HepG2 (cell line): ENCODE measurements at regions not wholly inside any gene's neighbourhood (a gene's known extent, or its start where the extent isn't known, plus 50 kb on each side); places are given as distances from the start of the nearest gene placed in this dataset.

Experiments used
- FIP1L1 ChIP-seq: fragments of 200-400 bp; formaldehyde crosslinking; IDR thresholded peaks from 2 replicates; pipeline ENCODE4 v1.6.1; 2018; ENCODE audit warnings: low read depth, mild to moderate bottlenecking, low read length, moderate library complexity, borderline replicate concordance; ENCODE audit not compliant: insufficient read depth
- FOXA3 ChIP-seq: IDR thresholded peaks from 2 replicates; pipeline ENCODE4 v1.6.1; 2016; ENCODE audit warnings: missing genetic modification reagents, missing compliant biosample characterization
- GABPB1 ChIP-seq: IDR thresholded peaks from 2 replicates; pipeline ENCODE4 v1.6.1; 2016; ENCODE audit warnings: mild to moderate bottlenecking, missing genetic modification reagents, moderate library complexity, missing compliant biosample characterization
- GATAD2A ChIP-seq: IDR thresholded peaks from 2 replicates; pipeline ENCODE4 v1.6.1; 2016
- NFE2 ChIP-seq: sonication (generic); formaldehyde crosslinking; IDR thresholded peaks from 2 replicates; pipeline ENCODE4 v1.4.0; 2020; ENCODE audit warnings: missing genetic modification reagents
- SP1 ChIP-seq, 2 experiments: fragments of 450-650 bp in 1 of 2; sonication (generic) in 1 of 2; formaldehyde crosslinking in 1 of 2; IDR thresholded peaks; 2 replicates each; pipeline versions ENCODE4 v1.4.0 to v1.6.1; 2016 to 2020; ENCODE audit warnings: missing genetic modification reagents in 1 of 2
- SP4 ChIP-seq: sonication (generic); formaldehyde crosslinking; IDR thresholded peaks from 2 replicates; pipeline ENCODE4 v1.8.1; 2023; ENCODE audit warnings: mild to moderate bottlenecking, missing genetic modification reagents
- SPEN ChIP-seq: sonication (generic); formaldehyde crosslinking; IDR thresholded peaks from 2 replicates; pipeline ENCODE4 v1.5.1; 2020; ENCODE audit warnings: low read depth, mild to moderate bottlenecking, missing genetic modification reagents
- STAT6 ChIP-seq: sonication (generic); formaldehyde crosslinking; IDR thresholded peaks from 2 replicates; pipeline ENCODE4 v1.4.0; 2020; ENCODE audit warnings: missing genetic modification reagents, mild to moderate bottlenecking, borderline replicate concordance
- THAP8 ChIP-seq: sonication (generic); formaldehyde crosslinking; IDR thresholded peaks from 2 replicates; pipeline ENCODE4 v1.5.1; 2020; ENCODE audit warnings: missing genetic modification reagents, mild to moderate bottlenecking, borderline replicate concordance
- XRCC5 ChIP-seq: fragments of 200-400 bp; formaldehyde crosslinking; optimal IDR thresholded peaks from 2 replicates; pipeline ENCODE3; 2017; ENCODE audit warnings: mild to moderate bottlenecking, low read length
- ZFP1 ChIP-seq: IDR thresholded peaks from 2 replicates; pipeline ENCODE4 v1.6.1; 2016
- ZFYVE20 ChIP-seq: sonication (generic); formaldehyde crosslinking; IDR thresholded peaks from 2 replicates; pipeline ENCODE4 v1.8.0; 2023; ENCODE audit warnings: low read depth, mild to moderate bottlenecking, moderate library complexity, missing genetic modification reagents, borderline replicate concordance
- ZNF296 ChIP-seq: sonication (generic); formaldehyde crosslinking; conservative IDR thresholded peaks from 2 replicates; pipeline ENCODE4 v1.5.0; 2020; ENCODE audit warnings: mild to moderate bottlenecking, missing genetic modification reagents
- ZNF674 ChIP-seq: sonication (generic); formaldehyde crosslinking; IDR thresholded peaks from 2 replicates; pipeline ENCODE4 v1.5.0; 2020; ENCODE audit warnings: low read depth, mild to moderate bottlenecking, missing genetic modification reagents
- ZNF737 ChIP-seq: sonication (generic); formaldehyde crosslinking; IDR thresholded peaks from 2 replicates; pipeline ENCODE4 v1.5.0; 2020; ENCODE audit warnings: missing genetic modification reagents, mild to moderate bottlenecking, borderline replicate concordance
- ZNF800 ChIP-seq: sonication (generic); formaldehyde crosslinking; IDR thresholded peaks from 2 replicates; pipeline ENCODE4 v1.4.0; 2020; ENCODE audit warnings: missing genetic modification reagents
- TF ChIP-seq, protein P1 (sequence below): IDR thresholded peaks from 2 replicates; pipeline ENCODE4 v1.6.1; 2016; ENCODE audit warnings: control low read depth
- TF ChIP-seq, protein P2 (sequence below): sonication (generic); formaldehyde crosslinking; IDR thresholded peaks from 2 replicates; pipeline ENCODE4 v1.8.1; 2023; ENCODE audit warnings: mild to moderate bottlenecking, missing genetic modification reagents
- TF ChIP-seq, protein P3 (sequence below): sonication (generic); formaldehyde crosslinking; IDR thresholded peaks from 2 replicates; pipeline ENCODE4 v1.4.0; 2020; ENCODE audit warnings: mild to moderate bottlenecking, missing genetic modification reagents

- TF ChIP-seq, protein P1, sequence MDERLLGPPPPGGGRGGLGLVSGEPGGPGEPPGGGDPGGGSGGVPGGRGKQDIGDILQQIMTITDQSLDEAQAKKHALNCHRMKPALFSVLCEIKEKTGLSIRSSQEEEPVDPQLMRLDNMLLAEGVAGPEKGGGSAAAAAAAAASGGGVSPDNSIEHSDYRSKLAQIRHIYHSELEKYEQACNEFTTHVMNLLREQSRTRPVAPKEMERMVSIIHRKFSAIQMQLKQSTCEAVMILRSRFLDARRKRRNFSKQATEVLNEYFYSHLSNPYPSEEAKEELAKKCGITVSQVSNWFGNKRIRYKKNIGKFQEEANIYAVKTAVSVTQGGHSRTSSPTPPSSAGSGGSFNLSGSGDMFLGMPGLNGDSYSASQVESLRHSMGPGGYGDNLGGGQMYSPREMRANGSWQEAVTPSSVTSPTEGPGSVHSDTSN = no peak
- no peak for TF ChIP-seq STAT6 (CRISPR knock-in tag)
- TF ChIP-seq NFE2 (CRISPR knock-in tag) = no peak
- peak; percentile 88 for TF ChIP-seq FOXA3 (CRISPR knock-in tag)
- TF ChIP-seq XRCC5 = no peak
- peak; percentile 86 for TF ChIP-seq GATAD2A (CRISPR knock-in tag)
- TF ChIP-seq GABPB1 (CRISPR knock-in tag) = 0 out of 2 replicates have a peak, but pooled peaks have one; percentile 22
- no peak for TF ChIP-seq FIP1L1
- no peak for TF ChIP-seq ZFP1
- no peak for TF ChIP-seq ZNF296 (CRISPR knock-in tag)
- no peak for TF ChIP-seq SP1 (IDR thresholded peaks at IDR 0.05)
- TF ChIP-seq SP1 (CRISPR knock-in tag; IDR thresholded peaks at IDR 0.05) = no peak
- no peak for TF ChIP-seq ZNF674 (CRISPR knock-in tag)
- TF ChIP-seq, protein P2, sequence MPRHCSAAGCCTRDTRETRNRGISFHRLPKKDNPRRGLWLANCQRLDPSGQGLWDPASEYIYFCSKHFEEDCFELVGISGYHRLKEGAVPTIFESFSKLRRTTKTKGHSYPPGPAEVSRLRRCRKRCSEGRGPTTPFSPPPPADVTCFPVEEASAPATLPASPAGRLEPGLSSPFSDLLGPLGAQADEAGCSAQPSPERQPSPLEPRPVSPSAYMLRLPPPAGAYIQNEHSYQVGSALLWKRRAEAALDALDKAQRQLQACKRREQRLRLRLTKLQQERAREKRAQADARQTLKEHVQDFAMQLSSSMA (CRISPR knock-in tag) = no peak
- TF ChIP-seq ZFYVE20 = no peak
- no peak for TF ChIP-seq THAP8 (CRISPR knock-in tag)
- TF ChIP-seq, protein P3, sequence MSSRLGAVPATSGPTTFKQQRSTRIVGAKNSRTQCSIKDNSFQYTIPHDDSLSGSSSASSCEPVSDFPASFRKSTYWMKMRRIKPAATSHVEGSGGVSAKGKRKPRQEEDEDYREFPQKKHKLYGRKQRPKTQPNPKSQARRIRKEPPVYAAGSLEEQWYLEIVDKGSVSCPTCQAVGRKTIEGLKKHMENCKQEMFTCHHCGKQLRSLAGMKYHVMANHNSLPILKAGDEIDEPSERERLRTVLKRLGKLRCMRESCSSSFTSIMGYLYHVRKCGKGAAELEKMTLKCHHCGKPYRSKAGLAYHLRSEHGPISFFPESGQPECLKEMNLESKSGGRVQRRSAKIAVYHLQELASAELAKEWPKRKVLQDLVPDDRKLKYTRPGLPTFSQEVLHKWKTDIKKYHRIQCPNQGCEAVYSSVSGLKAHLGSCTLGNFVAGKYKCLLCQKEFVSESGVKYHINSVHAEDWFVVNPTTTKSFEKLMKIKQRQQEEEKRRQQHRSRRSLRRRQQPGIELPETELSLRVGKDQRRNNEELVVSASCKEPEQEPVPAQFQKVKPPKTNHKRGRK (CRISPR knock-in tag) = no peak
- no peak for TF ChIP-seq SPEN
- no peak for TF ChIP-seq SP4
- TF ChIP-seq ZNF800 (CRISPR knock-in tag) = no peak
- TF ChIP-seq ZNF737 = no peak
Measured at GRCh38 chr1:178620584-178621475, 104.2 kb upstream of the RALGPS2 start (continued).
